ENCODE measurements at regions not wholly inside any gene's neighbourhood (a gene's known extent, or its start where the extent isn't known, plus 50 kb on each side); places are given as distances from the start of the nearest gene placed in this dataset.

DNA sequence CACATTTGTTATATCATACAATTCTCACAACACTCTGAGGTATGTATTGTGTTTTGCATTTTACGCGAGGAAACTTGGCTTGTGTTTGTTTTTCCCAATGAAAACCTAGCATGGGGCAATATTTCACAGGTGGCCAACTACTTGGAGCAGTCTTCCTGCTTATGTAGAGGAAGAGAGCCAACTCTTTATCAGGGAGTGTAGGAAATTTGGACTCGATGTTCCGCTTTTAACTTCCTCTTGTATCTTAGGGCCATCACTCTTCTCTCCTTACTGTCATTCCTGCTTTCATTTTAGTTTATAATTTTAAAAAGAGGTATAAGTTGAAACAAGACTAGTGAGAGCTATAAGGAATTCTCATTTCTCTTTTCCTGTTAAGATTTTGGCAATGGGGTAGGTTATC, 107.7 kb upstream of the RPS6KA3 start:
- no peak for DNase-seq (ENCODE audit: low read depth)

DNA sequence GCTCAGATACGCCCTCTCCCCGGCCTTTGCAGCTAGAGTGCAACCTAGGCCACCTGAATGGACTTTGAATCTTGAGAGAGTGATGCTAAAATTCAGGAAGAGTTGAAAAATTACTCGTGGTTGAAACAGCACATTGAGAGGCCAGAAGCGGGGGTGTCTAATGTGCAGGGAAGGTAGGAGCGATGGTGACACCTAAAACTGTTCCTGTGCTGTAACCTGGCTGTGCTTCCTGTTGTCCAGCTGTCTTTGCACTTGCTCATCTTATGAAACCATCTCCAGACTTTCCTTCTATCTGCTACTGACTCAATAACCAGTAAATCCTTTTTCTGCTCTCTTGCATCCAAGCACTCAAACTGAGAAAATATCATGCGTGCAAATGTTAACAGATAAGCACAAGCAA, 106.4 kb upstream of the RPS6KA3 start:
- no peak for DNase-seq (ENCODE audit: low read depth)

DNA sequence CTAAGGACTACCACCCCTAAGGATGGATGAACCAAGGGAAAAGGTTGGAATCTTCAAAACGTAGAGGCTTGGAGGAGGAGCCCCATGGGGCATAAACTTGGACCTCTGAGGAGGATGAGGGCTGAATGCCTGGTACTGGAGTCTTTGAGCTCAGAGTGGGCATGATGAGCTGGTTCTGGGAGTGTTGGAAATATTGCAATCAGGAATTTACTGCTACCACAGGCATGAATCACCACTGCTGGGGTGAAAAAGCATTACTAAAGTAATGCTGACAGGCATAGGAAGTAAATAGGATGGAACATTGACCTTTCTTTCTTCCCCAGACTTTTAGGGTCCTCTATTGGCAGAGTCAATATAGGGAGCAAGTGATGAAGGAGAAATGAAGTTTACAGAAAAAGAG, 105.8 kb upstream of the RPS6KA3 start:
- no peak for DNase-seq (ENCODE audit: low read depth)

GRCh38 chrX:20369468-20369867, 102.8 kb upstream of the RPS6KA3 start:
- no peak for DNase-seq (ENCODE audit: low read depth)

GRCh38 chrX:20364238-20364637, 97.5 kb upstream of the RPS6KA3 start:
- no peak for DNase-seq (ENCODE audit: low read depth)

GRCh38 chrX:20363275-20363674, 96.6 kb upstream of the RPS6KA3 start:
- no peak for DNase-seq (ENCODE audit: low read depth)

- no peak for DNase-seq (ENCODE audit: low read depth)
Observed at GRCh38 chrX:20362268-20363267, 95.9 kb upstream of the RPS6KA3 start.

GRCh38 chrX:20361890-20362262, 95.2 kb upstream of the RPS6KA3 start:
- DNase-seq (ENCODE audit: low read depth): no peak

DNA sequence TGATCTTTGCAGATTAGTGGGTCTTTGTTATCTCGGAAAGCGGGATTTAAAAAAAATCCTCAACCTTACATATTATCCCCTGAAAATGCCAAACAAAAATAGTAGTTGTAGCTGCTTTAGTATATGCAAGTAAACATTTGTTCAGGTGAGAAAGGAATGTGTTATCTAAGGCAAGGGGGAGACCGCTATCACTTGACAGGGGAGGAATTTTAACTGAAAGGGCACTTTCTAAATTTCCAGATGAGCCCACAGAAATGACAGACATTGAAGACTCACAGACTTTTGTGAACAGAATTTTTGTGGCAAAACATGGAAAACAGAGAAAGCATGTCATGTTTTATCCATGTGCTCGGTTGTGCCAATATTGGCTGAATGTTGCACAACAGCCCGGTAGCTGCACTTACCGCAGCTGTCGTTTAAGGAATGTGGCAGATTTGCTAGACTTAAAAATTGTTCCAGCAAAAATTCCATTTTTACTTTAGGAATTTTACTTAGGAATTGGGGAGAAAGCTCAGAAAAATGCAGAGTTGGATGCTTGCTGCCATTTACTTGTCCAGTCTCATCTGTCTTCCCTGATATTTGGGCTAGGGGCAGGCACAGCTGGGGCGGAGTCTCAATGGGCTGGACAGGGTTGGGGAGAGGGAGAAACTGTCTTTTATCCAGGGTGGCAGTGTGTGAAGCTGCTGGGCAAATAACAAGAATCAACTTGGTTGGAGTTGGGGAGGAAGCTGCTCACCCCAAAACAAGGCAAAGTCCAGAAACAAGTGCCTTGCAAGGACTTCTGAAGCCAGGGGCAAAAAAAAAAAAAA, 94.6 kb upstream of the RPS6KA3 start:
- DNase-seq (ENCODE audit: low read depth): no peak

DNA sequence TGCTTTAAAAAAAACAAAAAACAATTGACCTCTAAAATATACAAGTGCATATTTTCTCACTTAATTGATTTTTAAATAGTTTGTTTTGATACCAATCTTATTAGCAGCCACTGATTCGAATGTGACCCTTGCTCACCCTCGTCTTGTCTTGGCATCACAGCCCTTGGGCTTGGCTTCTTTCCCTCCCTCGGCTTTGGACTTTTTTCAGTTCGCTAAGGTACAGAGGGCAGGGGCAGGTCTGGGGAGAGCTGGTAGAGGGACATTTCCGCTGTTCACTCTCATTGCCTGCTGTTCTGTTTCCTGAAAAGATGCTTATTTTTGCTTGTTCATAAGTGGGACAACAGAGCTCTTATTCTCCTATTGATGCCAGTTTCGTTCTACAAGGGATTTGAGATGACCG, 88.5 kb upstream of the RPS6KA3 start:
- DNase-seq (ENCODE audit: low read depth): no peak

- DNase-seq (ENCODE audit: low read depth): no peak
Observed at GRCh38 chrX:20354505-20354904, 87.8 kb upstream of the RPS6KA3 start.

DNA sequence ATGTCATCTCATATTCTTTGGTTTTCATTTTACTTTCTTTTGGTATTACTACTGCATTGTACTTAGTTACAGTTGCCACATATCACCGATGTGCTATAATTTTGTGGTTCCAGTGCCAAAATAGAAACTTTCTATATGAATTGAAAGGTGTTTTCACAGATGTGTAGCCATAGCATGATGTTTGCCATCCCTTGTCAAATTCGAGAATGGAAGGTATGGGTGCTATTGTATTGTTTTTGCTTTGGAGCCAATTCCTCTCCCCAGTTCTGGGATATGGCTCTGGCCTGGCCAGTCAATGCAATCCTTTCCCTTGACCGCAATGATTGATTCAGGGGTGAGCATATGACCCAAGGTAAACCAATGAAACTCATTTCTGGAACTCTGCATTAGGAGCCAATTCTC, 86.2 kb upstream of the RPS6KA3 start:
- no peak for DNase-seq (ENCODE audit: low read depth)

- no peak for DNase-seq (ENCODE audit: low read depth)
Observed at GRCh38 chrX:20352504-20352903, 85.8 kb upstream of the RPS6KA3 start.

GRCh38 chrX:20350596-20350995, 83.9 kb upstream of the RPS6KA3 start:
- DNase-seq (ENCODE audit: low read depth): no peak

DNA sequence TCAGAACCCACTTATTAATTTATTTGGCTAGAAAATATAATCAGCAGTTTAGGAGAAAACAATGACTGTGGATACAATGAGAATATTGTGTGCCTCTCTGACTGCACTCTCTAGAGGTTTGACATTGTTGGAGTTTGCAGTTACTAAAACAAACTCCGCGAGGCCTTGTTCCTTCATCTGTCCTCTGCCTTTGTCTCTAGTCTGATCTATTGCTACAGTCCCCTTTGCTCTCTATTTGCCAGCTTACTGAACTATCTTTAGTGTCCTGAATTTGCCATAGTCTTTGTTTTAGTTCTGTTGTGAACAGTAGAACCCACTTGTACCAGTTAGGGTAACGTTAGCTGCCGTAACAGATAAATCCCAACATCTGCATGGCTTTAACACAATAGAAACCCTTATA, 81.4 kb upstream of the RPS6KA3 start:
- no peak for DNase-seq (ENCODE audit: low read depth)

DNA sequence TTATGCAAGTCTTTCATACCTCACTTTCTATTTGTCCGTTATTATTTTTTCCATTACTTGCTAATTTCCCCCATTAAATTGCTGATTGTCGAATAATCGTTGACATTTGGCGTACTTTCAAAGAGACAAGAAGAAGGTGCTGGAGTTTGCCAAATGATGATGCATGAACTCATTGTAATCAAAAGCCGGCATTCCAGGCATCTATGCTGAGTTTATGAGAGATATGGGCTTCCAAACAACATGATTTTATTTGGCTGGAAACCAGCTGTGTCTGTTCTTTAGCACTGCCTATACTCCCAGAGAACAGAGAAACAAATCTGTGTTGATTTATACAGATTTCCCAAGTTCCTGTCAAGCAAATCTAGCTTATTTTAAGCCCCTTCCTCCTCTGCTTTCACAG, 80.8 kb upstream of the RPS6KA3 start:
- no peak for DNase-seq (ENCODE audit: low read depth)

DNA sequence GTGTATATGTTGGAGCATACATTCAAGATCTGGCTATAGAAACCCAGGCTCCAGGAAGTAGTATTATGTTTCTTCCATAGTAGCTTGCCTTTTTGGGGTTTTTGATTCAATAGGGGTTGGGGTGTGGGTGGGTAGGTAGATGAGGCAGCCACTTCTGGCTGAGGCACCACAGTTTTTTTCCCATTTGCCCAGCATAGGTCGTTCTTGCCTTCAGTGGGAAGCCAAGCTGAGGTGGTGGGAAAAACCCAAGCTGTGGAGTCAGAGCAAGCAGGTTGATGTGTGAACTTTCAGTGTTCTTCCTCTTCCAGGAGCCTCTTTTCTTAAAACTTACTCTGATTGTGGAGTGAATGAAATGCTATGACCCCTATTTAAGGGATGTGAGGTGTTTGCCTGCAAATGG, 67.0 kb upstream of the RPS6KA3 start:
- DNase-seq (ENCODE audit: low read depth): no peak

DNA sequence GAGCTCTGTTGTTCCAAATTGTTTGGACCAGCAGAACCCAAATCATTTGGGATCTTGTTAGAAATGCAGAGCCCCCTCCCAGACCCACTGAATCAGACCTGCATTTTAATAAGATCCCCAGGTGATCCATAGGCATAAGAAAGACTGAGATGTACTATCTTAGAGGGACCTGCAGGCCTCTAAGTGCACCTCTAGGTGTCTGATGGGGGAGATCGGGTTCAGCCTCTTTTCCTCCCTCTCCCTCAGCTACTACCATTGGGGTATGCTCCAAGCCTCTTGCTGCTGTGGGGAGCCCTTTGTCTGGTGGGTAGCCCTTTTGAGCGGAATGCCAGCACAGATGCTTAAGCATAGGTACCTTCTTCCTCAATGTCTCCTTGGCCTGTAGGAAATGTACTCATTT, 63.8 kb upstream of the RPS6KA3 start:
- no peak for DNase-seq (ENCODE audit: low read depth)

- DNase-seq (ENCODE audit: low read depth): no peak
Observed at GRCh38 chrX:20329435-20329834, 62.7 kb upstream of the RPS6KA3 start.

DNA sequence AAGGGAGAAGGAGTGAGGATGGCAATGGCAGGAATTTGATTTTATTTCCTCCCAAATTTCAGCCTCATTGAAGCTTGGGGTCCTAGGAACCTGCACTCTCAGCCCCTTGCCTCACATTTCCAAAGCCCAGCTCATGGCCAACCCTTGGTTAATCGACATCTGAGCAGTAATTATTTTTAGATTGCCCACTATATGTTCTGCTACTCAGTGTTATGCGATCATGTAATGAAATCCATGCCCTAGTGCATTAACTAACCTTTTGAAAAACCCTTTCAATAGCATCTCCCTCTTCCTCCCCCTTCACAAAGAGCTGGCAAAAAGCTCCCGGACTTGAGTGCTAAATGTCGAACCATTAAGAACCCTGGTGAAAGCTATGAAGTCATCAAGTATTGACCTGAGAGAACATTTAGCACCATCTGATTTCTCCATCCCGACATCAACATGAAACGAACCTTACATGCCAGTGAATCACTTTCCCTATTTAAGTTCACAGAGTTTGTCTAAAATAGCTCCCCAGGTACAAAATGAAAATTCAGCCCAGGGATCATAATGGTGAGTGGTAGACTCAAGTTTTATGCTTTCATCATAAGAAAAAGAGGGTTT, 59.2 kb upstream of the RPS6KA3 start:
- no peak for DNase-seq (ENCODE audit: low read depth)

- no peak for DNase-seq (ENCODE audit: low read depth)
Observed at GRCh38 chrX:20322887-20323286, 56.2 kb upstream of the RPS6KA3 start.

DNA sequence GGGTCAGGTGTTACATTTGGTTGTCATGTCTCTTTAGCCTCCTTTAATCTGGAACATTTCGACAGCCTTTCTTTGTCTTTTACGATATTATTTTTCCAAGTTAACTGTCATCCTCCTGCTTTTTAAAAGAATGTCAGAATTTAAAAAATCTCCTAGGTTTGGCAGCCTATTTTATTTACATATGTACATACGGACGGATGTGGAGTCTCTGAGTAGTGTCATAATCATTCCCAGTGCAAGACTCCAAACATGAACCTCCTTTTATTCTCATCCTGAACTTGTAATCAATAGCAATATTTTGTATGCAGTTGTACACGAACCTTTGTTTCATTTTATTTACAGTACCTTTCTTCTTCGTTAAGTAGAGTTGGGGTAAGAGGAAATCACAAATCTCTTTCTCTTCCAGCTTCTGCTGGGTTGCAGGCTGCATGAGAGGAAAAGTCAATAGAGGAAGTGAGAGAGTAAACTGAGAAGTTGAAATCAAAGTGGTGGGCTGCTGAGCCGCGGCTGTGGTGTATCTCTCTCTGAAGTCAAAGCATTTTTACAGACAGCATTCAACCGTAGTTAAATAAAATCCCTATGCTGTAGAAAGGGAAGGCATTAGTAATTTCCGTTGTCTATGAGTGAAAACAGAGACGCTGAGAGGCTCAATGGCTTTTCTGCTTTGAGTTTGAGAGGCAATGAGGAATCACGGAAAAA, 53.9 kb upstream of the RPS6KA3 start:
- no peak for DNase-seq (ENCODE audit: low read depth)

All from activated T-helper 9 cell treated with anti-CD3 and anti-CD28 coated beads, Interleukin-2, amount 50 U/mL, for 16 hours (primary cell).